ENCODE measurements at regions not wholly inside any gene's neighbourhood (a gene's known extent, or its start where the extent isn't known, plus 50 kb on each side); places are given as distances from the start of the nearest gene placed in this dataset.

DNA sequence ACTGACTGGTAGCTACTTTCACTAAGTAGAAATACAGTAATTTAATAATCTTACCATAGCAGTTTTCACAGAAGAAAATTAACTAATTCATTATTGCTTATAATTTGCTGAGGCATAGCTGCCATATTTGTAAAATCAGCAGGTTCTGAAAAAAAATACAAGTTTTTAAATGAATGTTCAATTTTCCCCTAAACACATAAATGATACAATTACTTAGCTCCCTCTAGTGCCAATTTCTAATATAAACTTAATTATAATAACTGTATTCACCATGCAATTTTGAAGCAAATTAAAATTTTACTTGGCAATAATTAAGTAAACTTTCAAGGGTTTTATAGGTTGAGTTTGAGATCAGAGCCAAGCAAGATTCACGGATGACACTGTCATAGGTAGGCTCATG, 1321.6 kb upstream of the ACVR2A start:
- DNase-seq: peak; percentile 48

DNA sequence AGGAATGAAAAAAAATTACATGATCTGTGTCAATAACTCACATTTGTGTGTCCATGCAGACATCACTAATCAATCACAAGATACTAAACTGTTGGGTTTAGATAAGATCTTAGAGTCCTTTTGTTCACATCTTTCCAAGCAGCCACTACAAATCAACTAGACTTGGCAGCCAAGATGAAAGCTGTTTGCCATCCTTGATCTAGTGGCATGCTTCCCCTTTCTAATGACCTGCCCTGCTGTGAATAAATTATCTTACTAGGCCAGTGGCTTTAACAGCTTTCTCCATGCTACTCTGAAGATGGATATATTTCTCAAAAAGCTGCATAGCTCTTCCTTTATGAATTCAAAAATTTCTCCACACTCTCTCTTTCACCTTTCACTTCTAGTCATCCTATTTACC, 1338.0 kb upstream of the ACVR2A start:
- DNase-seq: peak; percentile 20

- DNase-seq: no peak
Observed at GRCh38 chr2:146503366-146503765, 1341.5 kb upstream of the ACVR2A start.

- DNase-seq: no peak
Observed at GRCh38 chr2:146496248-146496647, 1348.6 kb upstream of the ACVR2A start.

DNA sequence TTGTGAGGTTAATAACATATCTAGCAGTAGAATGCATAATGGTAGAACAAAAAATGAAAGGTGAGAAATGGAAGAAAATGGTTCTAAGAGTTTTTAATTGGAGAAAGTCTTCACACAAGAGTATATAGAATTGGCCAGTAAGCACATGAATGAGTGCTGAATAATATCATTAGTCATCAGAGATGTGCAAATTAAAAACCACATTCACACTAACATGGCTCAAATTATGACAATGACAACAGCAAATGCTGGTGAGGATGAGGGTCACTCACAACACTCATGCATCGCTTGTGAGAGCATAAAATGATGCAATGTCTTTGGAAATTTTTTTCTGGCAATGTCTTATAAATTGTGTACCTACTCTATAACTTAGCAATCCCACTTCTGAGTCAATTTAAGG, 1355.4 kb upstream of the ACVR2A start:
- DNase-seq: no peak

GRCh38 chr2:146481629-146482028, 1363.2 kb upstream of the ACVR2A start:
- no peak for DNase-seq

GRCh38 chr2:146477383-146477782, 1367.4 kb upstream of the ACVR2A start:
- no peak for DNase-seq

- no peak for DNase-seq
Observed at GRCh38 chr2:146468578-146468977, 1376.3 kb upstream of the ACVR2A start.

DNA sequence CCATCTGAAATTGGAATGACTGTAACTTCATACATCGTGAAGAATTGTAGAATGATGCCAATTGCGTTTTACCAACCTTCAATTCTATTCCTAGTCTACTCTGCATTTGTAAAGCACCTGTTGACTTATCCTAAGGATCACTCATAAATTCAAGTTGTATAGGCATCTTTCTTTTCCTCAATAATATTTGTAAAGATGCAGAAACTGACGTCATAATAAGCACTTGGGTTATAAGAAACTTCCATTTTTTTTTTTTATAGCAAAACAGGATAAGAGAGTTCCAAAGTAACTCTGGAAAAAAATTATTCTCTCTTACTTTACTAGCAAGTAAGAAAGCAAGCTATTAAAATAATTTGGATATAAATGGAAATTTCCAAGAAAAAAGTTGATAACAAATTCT, 1377.4 kb upstream of the ACVR2A start:
- no peak for DNase-seq

- DNase-seq: no peak
Observed at GRCh38 chr2:146465460-146465859, 1379.4 kb upstream of the ACVR2A start.

DNA sequence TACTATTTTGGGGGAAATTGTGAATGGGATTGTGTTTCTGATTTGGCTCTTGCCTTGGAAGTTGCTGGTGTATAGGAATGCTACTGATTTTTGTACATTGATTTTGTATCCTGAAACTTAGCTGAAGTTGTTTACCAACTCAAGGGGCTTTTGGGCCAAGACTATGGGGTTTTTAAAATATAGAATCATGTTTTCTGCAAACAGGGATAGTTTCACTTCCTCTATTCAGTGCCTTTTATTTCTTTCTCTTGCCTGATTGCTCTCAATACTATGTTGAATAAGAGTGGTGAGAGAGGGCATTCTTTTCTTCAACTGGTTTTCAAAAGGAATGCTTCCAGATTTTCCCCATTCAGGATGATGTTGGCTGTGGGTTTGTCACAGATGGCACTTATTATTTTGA, 1383.8 kb upstream of the ACVR2A start:
- DNase-seq: no peak

DNA sequence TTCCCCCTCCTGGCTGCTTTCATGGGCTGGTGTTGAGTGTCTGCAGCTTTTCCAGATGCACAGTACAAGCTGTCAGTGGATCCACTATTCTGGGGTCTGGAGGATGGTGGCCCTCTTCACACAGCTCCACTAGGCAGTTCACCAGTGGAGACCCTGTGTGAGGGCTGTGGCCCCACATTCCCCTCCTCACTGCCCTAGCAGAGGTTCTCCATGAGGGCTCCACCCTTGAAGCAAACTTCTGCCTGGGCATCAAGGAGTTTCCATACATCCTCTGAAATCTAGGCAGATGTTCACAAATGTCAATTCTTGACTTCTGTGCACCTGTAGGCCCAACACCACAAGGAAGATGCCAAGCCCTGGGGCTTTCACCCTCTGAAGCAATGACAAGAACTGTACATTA, 1386.2 kb upstream of the ACVR2A start:
- DNase-seq: no peak

DNA sequence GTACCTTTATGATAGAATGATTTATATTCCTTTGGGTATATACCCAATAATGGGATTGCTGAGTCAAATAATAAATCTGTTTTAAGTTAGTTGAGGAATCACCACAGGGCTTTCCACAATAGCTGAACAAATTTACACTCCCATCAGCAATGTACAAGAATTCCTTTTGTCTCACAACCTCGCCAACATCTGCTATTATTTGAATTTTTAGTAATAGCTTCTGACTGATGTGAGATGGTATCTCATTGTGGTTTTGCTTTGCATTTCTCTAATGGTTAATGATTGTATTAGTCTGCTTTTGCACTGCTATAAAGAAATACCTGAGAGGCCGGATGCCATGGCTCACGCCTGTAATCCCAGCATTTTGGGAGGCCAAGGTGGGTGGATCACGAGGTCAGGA, 1387.6 kb upstream of the ACVR2A start:
- no peak for DNase-seq

DNA sequence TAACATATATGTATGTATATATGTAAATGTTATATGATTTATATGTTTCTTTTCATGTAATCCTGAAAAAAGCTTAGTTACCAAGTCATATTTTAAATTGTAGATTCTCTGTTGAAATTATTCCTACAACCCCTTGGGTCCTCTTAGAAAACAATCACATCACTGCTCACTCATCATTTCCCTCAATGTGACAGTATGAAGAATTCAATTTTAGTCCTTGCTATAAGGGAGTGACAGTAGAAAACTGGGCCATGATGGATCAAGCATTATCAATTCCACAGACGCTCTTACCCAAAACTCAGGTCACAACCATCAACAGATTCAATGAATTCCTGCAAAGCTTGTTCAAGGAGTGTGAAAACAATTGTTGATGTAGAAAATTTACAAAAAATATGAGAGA, 1389.5 kb upstream of the ACVR2A start:
- DNase-seq: no peak

DNA sequence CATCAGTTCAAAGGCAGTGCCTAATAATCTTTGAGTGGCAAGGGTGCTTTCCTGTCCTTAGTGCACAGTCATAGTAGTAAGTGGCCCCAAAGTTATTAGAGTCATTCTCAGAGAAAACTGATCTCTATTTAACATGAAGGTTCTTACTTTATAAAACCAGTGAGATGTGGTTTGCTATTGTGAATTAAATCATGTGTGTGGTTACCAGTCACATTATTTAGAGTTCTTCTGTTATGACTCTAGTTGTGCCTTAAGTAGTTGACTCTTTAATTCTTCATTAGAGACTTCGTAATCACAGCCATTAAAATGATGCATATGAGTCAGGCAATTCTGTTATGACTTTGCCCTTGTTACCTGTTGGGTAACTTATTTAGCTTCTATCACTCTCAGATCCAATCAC, 1392.9 kb upstream of the ACVR2A start:
- no peak for DNase-seq

DNA sequence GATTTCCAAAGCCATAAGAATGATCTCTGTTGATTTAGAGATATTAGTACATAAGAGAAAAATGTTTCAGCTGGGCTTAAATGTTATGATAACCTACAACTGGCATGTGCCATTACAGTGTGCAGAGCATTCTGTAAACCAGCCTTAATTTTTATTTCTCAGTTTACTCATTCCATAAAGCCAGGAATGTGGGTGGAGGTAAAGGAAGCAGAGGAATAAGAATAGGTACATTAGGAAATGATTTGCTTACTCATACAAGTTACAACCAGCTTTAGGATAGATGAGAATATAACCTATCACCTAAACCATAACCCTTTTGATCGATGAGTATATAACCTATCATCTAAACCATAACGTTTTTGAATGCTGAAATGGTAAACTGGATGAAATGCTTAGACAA, 1394.7 kb upstream of the ACVR2A start:
- DNase-seq: no peak

DNA sequence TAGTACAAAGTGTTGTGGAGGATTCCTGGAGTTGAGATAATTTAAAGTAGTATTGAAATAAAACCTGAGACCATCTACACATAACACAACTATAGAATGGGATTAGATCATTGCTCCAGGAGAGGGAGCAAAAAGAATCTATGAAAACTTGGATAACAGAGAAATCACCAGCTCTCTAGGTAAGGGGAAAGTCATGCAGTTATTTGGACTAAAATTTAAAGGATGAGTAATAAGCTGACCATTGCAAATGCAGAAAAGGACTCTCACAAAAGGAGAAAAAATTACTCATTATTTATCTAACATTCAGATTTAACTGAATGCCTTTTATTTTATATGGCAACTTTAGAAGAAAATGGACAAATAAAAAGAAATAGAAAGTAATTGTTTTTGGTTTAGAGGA, 1399.8 kb upstream of the ACVR2A start:
- no peak for DNase-seq

DNA sequence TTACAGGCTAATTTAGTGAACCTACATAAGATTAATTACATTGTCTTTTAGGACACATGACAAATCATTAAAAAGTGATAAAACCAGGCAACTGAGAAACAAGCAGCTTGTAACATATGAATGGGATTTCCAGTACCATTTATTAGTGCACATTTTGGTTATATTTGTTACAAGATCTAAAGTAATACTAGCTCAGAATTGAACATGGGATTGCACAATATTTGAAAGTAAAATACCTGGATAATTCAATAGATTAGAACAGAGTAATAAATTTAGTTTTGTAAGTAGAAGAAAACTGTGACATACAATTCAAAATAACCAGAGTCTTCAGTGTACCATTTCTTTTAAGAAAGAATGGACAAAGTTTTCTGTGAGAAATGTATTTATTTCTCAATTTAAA, 1400.7 kb upstream of the ACVR2A start:
- no peak for DNase-seq

- DNase-seq: no peak
Observed at GRCh38 chr2:146438246-146438645, 1406.6 kb upstream of the ACVR2A start.

GRCh38 chr2:146437712-146438111, 1407.1 kb upstream of the ACVR2A start:
- DNase-seq: no peak

- DNase-seq: no peak
Observed at GRCh38 chr2:146433116-146433875, 1411.5 kb upstream of the ACVR2A start.

DNA sequence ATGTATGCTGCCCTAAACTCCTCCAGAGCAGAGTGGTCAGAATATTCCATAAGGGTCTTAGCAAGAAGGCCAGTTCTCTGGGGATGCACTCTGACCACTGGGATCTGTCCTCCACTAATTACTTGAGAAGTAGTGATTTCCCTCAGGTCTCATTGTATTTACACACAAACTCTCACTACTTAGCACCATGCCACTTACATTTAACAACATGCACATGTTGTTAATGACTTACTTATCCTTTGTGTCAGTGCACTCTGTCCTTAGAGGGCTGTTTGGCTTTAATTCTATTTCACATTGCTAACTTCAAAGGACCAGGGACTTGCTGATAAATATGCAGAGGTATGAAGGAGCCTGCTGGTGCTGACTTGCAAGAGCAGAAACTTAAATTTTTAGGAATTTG, 1415.5 kb upstream of the ACVR2A start:
- no peak for DNase-seq

DNA sequence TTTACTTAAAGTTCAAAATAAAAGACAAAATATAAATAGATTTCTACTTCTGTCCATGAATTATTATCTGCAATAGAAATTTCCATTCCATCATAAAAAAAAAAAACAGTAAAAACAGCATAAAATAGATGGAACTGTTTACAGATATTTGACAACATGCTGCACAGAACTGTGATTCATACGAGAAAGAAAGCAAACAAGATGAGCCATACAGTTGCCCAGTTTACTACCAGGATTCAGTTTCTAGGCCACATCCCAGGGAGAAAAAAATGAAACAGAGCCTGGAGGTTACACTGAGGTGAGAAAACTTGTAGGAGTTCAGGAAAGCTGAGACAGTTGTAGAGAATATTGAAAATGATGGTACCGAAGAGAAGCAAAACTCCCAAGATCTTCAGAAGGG, 1426.9 kb upstream of the ACVR2A start:
- DNase-seq: no peak

DNA sequence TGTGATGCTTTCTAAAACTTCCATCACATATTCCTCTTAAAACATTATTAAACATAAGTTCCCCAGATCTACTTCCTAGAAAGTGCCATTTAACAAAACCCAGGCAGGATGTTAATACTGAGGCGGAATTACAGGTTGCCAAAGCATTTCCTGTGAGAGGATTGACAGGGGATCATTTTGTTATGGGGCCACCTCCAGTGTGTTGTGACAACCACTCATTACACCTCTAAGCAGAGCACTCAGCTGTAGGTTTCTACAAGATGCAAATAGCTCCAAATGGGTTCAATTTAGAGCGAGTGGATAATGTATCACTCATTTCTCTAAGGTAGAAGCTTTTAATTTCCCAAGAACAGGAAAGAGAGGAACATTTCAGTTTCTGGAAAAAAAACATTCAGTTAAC, 1429.5 kb upstream of the ACVR2A start:
- peak; percentile 85 for DNase-seq

DNA sequence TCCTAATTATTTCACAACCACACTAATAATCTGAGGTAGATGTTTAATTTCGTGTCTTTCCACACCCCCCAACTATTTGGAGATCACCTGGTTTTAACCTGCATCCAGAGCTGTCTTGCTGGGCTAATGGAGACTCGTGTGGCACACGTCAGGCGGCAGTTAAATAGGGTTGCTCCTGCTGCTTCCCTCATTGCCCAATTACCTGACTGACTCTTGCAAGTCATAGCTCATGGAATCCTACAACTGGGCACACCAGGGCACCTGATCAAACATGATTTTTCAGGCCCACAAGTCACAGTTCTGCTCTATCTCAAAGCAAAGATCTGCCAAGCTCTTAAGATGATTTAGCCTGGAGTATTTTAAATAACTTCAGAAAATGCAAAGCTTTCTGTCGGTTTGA, 1430.4 kb upstream of the ACVR2A start:
- DNase-seq: no peak

All from NCI-H1105 treated with DMSO at 0.1 percent for 48 hours (cell line).